ENCODE measurements at regions not wholly inside any gene's neighbourhood (a gene's known extent, or its start where the extent isn't known, plus 50 kb on each side); places are given as distances from the start of the nearest gene placed in this dataset.
A peak's percentile ranks its signal among the peaks of the same experiment; 100 is the strongest.

DNA sequence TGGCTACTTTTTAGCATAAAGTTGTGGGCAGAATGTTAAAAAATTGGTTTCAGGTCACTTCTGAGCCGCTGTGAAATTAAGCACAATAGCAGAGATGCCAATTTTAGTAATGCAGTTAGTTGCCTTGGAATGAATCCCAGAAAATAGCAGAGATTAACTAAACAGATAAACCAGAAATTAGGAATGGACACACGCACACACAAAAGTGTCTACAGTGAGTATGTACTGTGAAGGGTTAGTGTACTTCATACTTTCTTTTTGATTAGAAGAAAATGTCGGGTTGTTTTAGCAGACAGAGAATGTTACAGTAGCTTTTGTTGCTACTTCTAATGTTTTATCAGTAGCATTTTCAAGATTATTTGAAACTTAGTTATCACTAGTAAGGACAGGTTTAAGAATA, 106.7 kb downstream of the LEPR start:
- Mint-ChIP-seq H3K4me1 (ENCODE audit: low read depth) (peaks cover 8% of the 10 kb centered on the region), H3K4me3 (ENCODE audit: low read depth) (no peak overlapping the region), H3K27ac (no peak overlapping the region), H3K36me3 (ENCODE audit: insufficient read depth) (no peaks in the 10 kb centered on the region), H3K9me3 (ENCODE audit: low read depth) (no peaks in the 10 kb centered on the region), H3K27me3 (peaks cover 49% of the 10 kb centered on the region)
- DNase-seq (ENCODE audit: low spot score, unreplicated experiment), result no peak
- TF ChIP-seq, protein P1, sequence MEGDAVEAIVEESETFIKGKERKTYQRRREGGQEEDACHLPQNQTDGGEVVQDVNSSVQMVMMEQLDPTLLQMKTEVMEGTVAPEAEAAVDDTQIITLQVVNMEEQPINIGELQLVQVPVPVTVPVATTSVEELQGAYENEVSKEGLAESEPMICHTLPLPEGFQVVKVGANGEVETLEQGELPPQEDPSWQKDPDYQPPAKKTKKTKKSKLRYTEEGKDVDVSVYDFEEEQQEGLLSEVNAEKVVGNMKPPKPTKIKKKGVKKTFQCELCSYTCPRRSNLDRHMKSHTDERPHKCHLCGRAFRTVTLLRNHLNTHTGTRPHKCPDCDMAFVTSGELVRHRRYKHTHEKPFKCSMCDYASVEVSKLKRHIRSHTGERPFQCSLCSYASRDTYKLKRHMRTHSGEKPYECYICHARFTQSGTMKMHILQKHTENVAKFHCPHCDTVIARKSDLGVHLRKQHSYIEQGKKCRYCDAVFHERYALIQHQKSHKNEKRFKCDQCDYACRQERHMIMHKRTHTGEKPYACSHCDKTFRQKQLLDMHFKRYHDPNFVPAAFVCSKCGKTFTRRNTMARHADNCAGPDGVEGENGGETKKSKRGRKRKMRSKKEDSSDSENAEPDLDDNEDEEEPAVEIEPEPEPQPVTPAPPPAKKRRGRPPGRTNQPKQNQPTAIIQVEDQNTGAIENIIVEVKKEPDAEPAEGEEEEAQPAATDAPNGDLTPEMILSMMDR (IDR thresholded peaks at IDR 0.05; ENCODE audit: unreplicated experiment), result no peak

- H3K4me3 Mint-ChIP-seq (ENCODE audit: low read depth), result no peak overlapping the region
- TF ChIP-seq, protein P1 (IDR thresholded peaks at IDR 0.05; ENCODE audit: unreplicated experiment), result peak; percentile 57
- H3K4me1 Mint-ChIP-seq (ENCODE audit: low read depth), result peaks cover 4% of the 10 kb centered on the region
- DNase-seq (ENCODE audit: low spot score, unreplicated experiment), result no peak
- peaks cover 3% of the 10 kb centered on the region for H3K9me3 Mint-ChIP-seq (ENCODE audit: low read depth)
- H3K27me3 Mint-ChIP-seq, result peaks cover 49% of the 10 kb centered on the region
- no peak overlapping the region for H3K27ac Mint-ChIP-seq
- no peaks in the 10 kb centered on the region for H3K36me3 Mint-ChIP-seq (ENCODE audit: insufficient read depth)
Measured at GRCh38 chr1:65527707-65528503, 107.4 kb downstream of the LEPR start.

DNA sequence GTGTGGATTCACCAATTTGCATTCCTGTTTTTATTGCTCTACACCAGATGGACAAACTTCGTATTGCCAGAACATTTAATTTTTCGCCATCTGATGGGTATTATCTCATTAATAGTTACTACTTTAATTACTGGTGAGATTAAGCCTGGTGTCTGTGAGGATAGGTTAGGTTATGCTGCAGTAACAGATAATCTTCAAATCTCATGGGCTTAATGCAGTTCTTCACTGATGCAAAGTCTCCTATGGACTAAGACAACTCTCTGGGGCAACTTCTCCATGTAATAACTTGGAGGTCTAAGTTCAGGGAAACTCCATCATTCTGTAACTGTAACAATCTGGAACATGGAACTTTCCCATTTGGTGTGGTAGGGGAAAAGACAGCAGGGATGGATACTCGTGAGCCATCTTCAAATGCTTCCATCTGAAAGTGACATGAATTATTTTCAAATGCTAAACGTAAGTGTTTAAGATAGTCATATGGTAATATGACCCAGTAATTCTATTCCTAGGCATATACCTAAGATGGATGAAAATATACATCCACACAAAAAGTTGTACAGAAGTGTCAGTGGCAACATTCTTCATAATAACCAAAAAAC, 111.6 kb downstream of the LEPR start:
- TF ChIP-seq, protein P1 (IDR thresholded peaks at IDR 0.05; ENCODE audit: unreplicated experiment), result no peak
- Mint-ChIP-seq H3K36me3 (ENCODE audit: insufficient read depth) (no peaks in the 10 kb centered on the region), H3K27me3 (peaks cover 20% of the 10 kb centered on the region), H3K4me3 (ENCODE audit: low read depth) (no peak overlapping the region), H3K9me3 (ENCODE audit: low read depth) (peaks cover 8% of the 10 kb centered on the region), H3K4me1 (ENCODE audit: low read depth) (no peaks in the 10 kb centered on the region), H3K27ac (no peak overlapping the region)
- DNase-seq (ENCODE audit: low spot score, unreplicated experiment), result no peak

DNA sequence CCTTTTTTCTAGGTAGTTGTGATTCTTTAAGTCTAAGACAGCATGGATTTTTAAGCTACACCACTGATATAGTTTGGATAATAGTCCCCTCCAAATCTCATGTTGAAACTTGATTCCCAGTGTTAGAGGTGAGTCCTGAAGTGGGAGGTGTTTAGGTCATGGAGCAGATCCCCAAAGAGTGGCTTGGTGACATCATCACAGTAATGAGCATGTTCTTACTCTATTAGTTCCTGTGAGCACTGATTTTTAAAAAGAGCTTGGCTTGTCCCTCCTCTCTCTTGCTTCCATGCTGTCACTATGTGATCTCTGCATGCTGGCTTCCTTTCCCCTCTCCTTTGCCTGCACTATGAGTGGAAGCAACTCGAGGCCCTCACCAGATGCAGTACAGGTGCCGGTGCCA, 115.5 kb downstream of the LEPR start:
- TF ChIP-seq, protein P1 (IDR thresholded peaks at IDR 0.05; ENCODE audit: unreplicated experiment), result no peak
- H3K4me3 Mint-ChIP-seq (ENCODE audit: low read depth), result no peak overlapping the region
- peaks cover 8% of the 10 kb centered on the region for H3K9me3 Mint-ChIP-seq (ENCODE audit: low read depth)
- no peak for DNase-seq (ENCODE audit: low spot score, unreplicated experiment)
- H3K4me1 Mint-ChIP-seq (ENCODE audit: low read depth), result peaks cover 11% of the 10 kb centered on the region
- no peak overlapping the region for H3K27ac Mint-ChIP-seq
- H3K27me3 Mint-ChIP-seq, result peaks cover 1% of the 10 kb centered on the region
- no peaks in the 10 kb centered on the region for H3K36me3 Mint-ChIP-seq (ENCODE audit: insufficient read depth)

DNA sequence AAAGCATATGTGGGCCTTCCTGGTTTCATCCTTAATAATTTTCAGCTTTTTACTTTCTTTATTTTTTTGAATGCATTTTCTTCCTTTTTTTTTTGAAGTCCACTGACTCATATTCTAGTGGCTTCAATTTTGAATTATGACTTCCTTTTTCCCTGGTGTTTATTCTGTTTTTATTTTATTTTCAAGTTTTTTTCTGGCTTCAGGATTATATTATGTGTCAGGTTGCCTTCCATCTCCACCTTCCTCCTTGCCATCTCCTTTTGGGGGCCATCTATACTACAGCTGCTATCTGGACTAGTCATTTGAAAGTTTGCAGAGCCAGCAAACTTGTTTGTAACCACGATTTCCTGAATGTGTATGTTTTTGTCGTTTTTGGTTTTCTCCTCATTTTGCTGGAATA, 117.6 kb downstream of the LEPR start:
- Mint-ChIP-seq H3K4me3 (ENCODE audit: low read depth) (no peak overlapping the region), H3K9me3 (ENCODE audit: low read depth) (peaks cover 9% of the 10 kb centered on the region), H3K36me3 (ENCODE audit: insufficient read depth) (no peaks in the 10 kb centered on the region), H3K27ac (no peak overlapping the region), H3K4me1 (ENCODE audit: low read depth) (peaks cover 11% of the 10 kb centered on the region), H3K27me3 (no peaks in the 10 kb centered on the region)
- no peak for DNase-seq (ENCODE audit: low spot score, unreplicated experiment)
- TF ChIP-seq, protein P1 (IDR thresholded peaks at IDR 0.05; ENCODE audit: unreplicated experiment), result no peak

All from progenitor cell of endocrine pancreas (in vitro differentiated cells).